RPMI8226 (cell line): ENCODE measurements at regions not wholly inside any gene's neighbourhood (a gene's known extent, or its start where the extent isn't known, plus 50 kb on each side); places are given as distances from the start of the nearest gene placed in this dataset.
"Not testable (repeated sequence)": the region's sequence is repeated elsewhere in the genome, so short reads cannot be mapped to it uniquely, and the experiment has no call there.

Experiments
- DNase-seq: peaks from one replicate; pipeline ENCODE4 v3.0.0-alpha.2; 2015

DNA sequence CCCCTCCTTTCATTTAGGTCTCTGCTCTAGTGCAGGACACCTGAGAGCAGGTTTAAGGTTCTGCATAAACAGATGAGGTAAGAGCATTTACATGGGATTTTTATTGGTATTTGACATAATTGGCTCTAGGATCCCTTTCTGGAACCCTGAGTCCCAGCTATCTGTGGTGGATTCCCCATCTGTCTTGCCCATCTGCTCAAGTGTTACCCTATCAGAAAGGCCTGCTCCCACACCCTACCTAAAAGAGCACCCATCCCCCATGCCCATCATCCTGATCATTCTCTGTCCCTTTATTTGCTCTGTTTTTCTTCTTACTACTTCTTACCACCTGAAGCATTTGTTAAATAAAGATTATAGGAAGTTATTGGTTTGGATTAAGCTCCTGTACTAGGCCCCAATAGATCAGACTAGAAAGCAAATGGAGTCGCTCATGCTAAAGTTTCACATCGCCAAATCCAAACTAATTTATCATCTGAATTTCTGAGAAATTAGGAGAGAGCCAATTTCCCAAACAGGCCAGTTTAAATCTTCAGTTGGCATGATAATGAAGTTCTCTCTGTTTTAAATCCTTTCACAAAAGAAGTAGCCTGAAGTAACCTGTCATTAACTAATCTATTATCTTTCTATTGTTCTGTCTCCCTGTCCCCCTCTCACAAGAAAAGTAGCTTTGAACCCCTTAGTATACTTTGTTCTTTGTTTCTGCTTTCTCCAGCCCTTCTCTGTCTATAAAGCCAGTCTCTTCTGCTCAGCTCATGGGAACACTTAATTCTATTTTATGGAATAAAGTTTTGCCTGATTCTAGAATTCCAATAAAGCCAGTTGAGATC lies 178.6 kb downstream of the ZNF674 start:
- DNase-seq = no peak

DNA sequence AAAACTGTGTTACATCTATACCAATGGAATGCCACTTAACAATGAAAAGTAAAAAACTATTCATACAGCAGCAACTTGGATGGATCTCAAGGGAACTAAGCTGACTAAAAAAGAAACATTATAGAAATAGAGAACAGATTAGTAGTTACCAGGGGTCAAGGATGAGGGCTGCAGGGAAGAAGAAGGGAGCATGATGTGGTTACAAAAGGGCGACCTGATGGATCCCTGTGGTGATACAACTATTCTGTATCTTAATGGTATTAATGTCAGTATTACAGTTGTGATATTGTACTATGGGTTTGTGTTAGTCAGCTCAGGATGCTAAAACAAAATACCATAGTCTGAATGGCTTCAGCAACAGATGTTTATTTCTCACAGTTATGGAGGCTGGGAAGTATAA lies 190.7 kb downstream of the ZNF674 start:
- no peak for DNase-seq

DNA sequence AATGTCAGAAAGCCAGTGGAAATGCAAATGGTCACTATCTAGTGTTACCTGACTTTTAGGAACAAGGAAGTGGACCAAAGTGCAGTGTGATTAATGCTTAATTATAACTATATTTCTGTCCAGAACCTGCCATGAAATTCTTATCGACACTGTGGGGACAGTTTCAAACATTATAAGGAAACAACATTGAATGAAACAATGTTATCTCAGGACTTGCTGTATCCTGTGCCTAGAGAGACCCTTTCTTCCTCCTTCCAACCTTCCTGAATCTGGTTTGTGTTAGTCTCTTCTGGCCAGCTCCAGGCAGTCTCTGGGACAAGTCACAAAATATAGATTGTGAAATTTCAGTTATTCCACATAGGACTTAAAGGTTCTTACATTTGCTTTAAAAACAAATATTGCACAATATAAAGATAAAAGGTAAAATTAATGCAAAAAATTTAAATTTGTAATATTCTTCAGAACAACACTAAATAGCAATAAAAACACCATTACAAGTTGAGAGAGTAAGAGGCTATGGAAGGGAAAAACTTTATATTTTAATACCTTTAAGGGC lies 203.4 kb downstream of the ZNF674 start:
- no peak for DNase-seq

DNA sequence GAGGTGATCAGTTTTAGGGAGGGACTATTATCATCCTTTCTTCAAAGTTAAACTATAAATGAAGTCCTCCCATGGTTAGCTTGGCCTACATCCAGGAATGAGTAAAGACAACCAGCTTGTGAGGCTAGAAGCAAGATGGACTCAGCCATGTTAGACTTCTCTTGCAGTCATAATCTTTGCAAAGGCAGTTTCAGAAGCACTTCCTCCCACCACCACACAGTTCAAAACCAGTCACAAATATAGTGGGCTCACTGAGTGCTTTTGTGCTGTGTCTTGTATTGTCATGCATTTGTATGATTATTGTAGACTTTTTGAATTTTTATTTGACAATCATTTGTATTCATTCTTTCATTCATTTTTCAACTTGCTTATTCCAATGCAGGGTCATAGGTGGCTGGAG lies 204.5 kb downstream of the ZNF674 start:
- no peak for DNase-seq

DNA sequence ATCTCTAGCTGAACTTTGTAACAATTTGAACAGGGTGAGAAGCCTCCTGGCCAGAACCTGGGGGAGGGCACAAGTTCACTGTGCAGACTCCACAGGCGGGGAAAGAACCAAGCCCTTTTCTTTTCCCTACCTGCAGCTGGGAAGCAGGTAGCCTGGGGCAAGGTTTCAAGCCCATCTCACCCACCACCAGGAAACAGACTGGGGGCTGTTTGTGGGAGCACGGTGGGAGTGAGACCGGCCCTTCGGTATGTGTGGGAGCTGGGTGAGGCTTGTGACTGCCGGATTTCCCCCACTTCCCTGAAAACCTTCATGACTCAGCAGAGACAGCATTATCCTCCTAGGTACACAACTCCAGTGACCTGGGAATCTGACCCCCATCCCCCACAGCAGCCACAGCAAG lies 211.7 kb downstream of the ZNF674 start:
- no peak for DNase-seq

DNA sequence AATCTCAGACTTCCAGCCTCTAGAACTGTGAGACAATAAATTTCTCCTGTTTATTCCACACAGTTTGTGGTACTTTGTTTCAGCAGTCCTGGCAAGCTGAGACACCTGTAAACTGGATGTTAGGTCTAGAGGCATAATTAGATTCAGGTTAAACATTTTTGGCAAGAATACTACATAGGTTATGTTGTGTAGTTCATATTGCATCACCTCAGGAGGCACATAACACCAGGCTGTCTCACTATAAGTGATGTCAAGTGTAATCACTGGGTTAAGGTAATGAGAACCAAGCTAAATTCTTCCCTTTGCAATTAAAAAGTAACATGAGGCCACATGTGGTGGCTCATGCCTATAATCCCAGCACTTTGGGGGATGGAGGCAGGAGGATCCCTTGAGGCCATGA lies 214.2 kb downstream of the ZNF674 start:
- no peak for DNase-seq

DNA sequence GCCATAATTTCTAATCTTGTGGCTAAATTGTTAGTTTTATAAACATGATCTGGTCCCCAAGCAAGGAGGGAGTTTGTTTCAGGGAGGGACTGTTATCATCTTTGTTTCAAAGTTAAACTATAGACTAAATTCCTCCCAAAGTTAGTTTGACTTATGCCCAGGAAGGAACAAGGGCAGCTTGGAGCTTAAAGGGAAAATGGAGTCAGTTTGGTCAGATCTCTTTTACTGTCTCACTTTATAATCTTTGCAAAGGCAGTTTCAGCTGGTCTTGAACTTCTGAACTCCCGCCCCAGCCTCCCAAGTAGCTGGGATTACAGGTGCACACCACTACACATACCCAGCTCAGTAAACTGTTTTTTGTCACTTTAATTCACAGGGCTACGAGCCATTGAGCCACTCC lies 214.7 kb downstream of the ZNF674 start:
- no peak for DNase-seq

DNA sequence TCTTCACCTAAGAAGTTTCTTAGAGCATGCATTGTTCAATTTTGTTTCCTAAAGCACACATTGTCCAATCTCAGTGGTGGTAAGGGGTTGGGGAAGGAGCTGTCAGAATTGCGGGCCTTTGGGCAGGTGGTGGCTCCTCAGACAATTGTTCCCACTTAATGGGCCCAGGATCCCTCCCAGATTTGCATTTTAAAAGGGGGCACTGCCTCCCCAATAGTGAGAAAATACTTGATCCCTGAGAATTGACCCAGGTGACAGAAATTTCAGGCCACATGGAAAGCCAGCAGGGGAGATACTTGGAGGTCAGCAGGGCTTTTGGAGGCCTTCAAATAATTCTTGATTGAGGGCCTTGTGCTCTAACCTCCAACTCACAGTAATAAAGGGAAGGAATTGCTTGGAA lies 217.1 kb downstream of the ZNF674 start:
- DNase-seq = no peak

DNA sequence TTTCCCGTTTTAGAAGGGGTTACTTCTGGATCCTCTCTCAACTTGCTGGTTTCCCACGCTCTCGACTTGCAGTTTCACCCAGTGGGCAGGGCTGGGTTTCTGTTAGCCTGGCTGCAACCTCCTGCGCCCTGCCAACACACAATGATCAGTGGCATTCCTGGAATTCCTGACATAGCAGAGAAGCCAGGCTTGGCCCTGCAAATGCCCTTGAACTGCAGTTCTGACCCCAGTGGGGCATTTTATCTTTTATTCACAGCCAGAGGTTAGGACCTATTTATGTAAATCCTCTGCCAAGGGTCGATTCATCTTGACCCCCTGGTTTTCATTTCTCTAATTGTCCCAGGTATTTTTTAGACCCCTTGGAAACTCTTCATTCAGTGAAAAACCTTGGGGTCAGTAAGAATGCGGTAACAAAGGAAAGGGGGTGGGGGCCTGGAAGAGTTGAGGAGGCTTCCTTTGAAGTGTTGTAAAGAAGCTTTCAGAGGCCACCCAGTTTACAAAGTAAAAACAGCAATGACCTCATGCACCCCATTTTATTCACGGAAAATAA lies 217.6 kb downstream of the ZNF674 start:
- DNase-seq = no peak

DNA sequence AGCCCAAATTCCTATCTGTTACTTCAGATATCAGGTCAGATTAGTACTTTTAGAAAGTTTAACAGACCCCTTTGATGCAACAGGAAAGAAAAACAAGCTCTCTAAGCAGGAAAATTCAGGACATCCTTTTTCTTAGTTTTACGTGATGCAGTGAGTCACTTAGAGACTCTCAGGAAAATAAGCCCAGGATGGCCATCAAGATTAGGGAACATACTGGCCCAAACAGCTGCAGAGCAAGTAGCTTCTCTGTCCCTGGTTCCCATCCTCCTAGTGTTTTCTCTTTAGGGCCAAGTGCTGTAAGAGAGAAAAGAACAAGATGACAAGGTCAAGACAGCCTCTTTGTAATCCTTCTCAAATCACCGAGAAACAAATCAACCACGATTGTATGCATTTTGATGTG lies 219.1 kb downstream of the ZNF674 start:
- DNase-seq = no peak

DNA sequence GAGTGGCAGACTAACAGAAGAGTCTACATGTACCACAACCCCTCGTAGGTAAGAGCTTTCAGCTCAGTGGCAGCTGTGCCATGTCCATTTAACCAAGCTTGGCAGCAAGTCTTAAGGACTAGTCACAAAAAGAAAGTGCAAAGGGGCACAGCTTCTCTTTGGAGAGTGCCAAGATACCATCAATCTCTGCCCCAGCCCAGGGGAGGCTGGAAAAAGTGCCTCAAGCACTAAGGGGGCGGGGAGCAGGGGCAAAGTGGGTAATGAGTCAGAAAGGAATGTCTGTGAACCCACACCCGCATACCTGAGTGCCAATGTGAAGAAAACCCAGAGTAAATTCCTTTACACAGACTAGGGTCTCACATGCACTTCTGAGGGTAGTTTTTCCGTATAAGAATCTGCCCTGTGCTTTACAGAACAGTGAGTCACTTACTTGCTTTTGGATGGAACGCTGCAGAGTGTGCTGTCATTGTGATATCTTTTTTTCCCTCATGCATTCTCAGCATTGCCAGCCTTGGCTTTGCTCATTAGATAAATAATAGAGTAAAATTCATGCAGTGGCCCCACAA lies 219.8 kb downstream of the ZNF674 start:
- no peak for DNase-seq

DNA sequence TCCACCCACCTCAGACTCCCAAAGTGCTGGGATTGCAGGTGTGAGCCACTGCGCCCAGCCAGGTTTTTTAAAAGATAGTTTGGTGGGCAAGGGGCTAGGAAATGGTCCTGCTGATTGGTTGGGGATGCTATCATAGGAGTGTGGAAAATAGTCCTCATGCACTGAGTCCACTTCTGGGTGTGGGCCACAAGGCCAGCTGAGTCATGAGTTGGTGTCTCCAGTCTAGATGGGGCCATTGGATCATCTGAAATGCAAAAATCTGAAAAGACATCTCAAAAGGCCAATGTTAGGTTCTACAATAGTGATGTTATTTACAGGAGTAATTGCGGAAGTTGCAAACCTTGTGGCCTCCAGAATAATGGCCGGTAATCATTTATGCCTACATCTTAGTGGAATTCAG lies 221.1 kb downstream of the ZNF674 start:
- no peak for DNase-seq

DNA sequence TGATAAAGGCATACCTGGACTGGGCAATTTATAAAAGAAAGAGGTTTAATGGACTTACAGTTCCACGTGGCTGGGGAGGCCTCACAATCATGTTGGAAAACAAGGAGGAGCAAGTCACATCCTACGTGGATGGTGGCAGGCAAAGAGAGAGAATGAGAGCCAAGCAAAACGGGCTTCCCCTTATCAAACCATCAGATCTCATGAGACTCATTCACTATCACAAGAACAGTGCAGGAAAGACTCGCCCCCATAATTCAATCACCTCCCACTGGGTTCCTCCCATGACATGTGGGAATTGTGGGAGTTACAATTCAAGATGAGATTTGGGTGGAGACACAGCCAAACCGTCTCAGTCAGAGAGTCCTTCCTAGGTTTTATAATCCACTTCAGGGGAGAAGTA lies 222.3 kb downstream of the ZNF674 start:
- not testable (repeated sequence) for DNase-seq

DNA sequence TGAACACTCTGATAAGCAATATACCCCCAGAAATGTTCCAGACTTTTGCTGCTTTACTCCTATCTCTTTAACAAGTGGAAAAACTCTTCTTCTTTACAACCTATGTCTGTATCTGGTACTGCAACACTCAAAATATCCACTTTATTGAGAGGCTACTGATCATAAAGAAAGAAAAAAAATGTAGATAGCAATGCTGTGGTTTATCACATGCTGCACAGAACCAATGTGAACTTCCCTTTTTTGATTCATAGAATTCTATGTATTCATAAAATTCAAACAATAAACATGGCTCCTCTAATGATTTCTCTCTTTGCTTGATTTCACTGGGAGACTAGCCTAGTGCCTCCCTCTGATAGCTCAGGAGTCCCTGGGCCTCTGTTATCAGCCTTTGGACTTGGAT lies 223.5 kb downstream of the ZNF674 start:
- DNase-seq = no peak

DNA sequence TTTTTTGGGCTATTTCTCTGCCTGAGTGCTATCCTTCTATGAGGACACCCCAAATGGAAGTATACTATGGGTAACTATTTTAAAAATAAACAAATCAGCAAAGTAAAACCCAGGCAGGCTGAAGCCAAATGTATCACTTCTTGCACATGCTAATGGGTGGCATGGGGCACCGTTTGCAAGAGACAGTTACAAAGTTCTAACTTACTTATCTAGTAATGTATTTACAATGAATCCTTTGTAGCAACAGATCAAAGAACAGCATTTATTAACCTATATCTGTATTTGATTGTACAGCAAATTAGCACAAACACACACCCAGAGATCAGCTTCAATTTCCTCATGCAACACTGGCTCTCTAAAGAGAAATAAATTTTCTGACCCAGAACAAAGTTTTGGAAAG lies 225.5 kb downstream of the ZNF674 start:
- no peak for DNase-seq

DNA sequence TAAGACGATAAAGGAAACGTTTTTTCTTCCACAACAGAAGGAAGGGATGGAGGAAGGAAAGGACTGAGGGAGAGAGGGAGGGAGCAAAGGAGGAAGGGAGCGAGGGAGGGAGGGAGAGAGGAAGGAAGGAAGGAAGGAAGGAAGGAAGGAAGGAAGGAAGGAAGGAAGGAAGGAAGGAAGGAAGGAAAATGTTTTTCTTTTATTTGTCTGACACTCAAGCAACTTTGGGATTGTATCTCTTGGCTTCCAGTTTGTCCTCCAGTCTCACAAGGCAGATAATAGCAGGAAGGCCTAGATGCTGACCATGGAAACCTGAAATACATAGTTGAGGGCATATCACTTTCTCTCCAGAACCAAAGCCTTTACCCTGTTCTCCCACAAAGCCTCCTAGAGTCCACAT lies 226.7 kb downstream of the ZNF674 start:
- DNase-seq = no peak

DNA sequence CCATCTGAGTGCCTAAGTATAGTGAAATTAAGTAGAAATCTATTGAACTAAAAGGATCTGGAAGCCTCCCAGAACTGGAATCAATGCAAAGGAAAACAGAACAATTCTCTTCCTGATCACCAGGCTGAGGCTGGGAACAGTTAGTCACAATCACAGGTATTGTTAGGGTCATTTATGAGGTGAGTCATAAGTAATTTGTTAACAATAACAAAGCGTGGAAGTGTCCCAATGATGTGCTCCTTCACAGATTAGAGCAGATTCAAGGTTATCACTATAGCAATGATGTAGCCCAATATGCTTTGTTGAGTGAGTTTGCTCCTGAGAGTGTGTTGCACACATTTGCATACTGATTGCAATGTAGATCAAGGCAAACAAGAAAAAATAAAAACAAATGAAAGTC lies 228.1 kb downstream of the ZNF674 start:
- no peak for DNase-seq

DNA sequence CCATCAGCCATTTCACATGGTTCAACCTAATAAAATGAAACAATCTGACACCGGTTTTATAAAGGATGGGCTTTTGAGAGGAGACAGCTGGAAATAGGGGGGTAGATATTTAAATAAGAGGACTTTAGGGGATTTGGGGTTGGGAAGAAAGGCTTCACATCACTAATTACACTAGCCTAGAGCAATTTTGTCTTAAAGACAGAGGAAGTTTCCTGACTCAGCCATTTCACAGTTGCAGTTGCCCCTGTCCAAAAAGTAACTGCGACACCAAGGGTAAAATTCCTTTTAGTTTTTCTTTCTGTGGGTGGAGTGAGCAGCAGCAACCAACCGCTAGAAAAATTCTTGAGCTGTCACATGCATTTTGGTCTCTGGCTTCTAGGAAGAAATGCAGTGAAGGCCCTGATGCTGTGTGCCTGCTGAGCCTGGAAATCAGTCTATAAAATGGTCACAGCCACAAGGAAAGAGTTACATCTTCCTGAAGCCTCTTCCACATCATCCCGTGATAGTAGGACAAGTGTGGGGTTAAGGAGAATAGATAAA lies 233.6 kb downstream of the ZNF674 start:
- DNase-seq = no peak

DNA sequence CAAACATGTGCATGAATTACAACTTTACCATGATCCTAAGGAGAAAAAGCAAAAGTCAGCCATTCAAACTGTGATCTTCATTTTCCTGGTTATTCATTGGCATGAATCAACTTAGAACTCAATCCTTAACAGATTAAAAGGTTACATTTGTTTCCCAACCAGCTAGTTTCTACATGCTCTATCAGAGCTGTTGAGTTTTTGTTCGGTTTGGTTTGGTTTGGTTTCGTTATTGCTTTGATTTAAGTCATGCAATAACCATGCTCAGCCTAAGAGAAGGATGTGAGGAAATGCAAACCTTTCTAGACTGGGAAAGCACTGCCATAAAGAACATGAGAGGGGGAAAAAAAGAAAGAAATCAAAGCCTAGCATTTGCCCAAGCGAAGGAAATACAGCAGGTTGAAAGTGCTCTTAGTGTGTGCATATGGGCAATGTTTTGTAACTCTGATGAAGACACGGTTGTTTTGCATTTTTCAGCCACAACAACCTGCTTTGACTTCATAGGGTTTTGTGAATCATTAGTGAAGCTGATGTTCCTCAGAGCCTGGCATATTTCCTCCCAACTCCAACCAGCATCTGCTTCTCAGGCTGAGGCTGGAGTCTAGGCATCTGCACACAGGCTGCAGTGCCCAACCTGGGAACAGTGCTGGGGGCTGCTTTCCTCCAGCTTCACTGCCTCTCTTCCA lies 234.3 kb downstream of the ZNF674 start:
- DNase-seq = no peak

DNA sequence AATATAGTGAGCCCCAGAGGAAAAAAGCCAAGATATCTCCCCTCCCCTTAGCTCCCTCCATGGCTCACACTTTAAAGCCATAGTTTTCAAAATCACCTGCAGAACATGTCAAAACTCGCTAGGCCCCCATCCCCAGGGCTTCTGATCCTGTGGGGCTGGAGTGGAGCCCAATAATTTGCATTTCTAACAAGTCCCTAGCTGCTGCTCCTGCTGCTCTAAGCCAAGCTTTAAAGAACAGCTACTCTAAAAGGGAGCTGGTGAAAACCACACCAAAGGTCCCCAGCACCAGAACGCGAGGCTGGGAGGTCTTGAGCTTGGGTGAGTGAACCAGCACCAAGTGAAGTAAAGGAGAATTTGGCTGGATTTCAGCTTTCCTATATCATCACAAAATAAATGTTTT lies 237.1 kb downstream of the ZNF674 start:
- no peak for DNase-seq

DNA sequence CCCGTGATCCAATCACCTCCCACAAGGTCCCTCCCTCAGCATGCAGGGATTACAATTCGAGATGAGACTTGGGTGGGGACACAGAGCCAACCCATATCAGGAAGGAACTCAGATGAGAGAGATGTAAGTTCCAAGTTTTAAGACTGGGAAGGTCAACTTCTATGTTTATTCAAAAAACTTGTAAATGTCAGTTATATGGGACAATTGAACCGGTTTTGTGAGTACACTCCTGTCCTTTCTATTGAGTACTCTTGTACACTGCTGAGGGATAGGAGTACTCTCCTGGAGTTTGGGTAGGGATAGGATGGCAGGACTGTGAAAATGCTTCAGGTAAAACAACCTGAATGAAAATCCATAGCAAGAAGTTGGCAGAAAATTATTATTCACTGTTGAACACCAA lies 239.1 kb downstream of the ZNF674 start:
- no peak for DNase-seq

DNA sequence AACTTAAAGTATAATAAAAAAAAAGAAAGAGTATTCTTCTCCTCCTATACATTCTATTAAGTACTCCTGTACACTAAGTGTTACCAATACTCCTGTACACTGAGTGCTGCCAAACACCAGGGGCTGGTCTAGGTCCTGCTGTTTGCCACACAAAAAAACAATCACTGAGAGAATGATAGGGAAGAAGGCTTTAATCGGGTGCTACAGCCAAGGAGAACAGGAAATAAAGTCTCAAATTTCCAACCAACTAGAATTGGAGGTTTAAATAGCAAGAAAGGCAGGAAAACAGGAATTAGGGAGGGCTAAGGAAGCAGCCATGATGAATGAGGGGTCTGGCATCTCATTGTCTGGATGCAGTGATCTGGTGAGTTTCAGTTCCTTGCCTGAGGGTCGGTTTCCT lies 239.8 kb downstream of the ZNF674 start:
- DNase-seq = no peak

DNA sequence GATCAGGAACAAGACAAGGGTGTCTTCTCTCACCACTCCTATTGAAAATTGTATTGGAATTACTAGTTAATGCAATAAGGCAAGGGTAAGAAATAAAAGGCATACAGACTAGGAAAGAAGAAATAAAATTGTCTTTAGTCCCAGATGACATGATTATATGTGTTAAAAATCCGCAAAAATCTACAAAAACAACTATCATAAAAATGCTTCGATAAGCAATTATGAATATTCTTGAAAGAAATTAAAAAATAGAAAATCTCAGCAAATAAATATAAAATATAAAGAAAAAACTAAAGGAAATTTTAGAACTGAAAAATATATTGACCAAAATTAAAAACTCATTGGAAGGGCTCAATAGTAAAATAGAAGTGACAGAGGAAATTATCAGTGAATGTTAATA lies 243.3 kb downstream of the ZNF674 start:
- no peak for DNase-seq

DNA sequence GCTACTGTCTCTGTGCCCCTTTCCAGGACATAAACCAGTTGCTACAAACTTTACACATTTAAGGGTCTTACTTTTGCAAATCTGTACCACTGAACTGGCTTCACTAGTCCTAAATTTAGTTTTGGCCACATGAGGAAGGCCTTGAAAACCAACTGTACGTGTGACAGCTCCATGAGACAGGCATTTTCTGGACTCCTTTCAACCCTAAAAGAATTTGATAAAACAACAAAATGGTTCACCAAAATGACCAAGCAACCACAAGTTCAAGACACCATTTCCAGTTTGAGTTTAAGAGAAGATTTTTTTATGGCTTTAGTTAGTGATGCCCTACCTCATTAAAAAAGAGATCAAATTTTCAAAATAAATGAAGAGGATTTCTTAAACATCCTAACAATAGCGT lies 246.4 kb downstream of the ZNF674 start:
- no peak for DNase-seq
